Type B pancreatic cell (in vitro differentiated cells): ENCODE measurements at regions not wholly inside any gene's neighbourhood (a gene's known extent, or its start where the extent isn't known, plus 50 kb on each side); places are given as distances from the start of the nearest gene placed in this dataset.

Source experiments
- DNase-seq: peaks from one replicate; pipeline ENCODE4 v3.0.0; 2021; ENCODE audit warnings: mixed read lengths; ENCODE audit not compliant: unreplicated experiment; ENCODE audit errors: extremely low spot score
- H3K27ac Mint-ChIP-seq: 2 replicates; pipeline ENCODE4 v1.8.0; 2021; ENCODE audit warnings: mild to moderate bottlenecking, mixed read lengths
- H3K27me3 Mint-ChIP-seq: 2 replicates; pipeline ENCODE4 v1.8.0; 2021; ENCODE audit warnings: mixed read lengths
- H3K36me3 Mint-ChIP-seq: 2 replicates; pipeline ENCODE4 v1.8.0; 2021; ENCODE audit warnings: mixed read lengths
- H3K4me1 Mint-ChIP-seq: one replicate; pipeline ENCODE4 v1.8.0; 2021; ENCODE audit warnings: mixed read lengths; ENCODE audit not compliant: unreplicated experiment
- H3K4me3 Mint-ChIP-seq: 2 replicates; pipeline ENCODE4 v1.8.0; 2021; ENCODE audit warnings: mild to moderate bottlenecking, mixed read lengths
- H3K9me3 Mint-ChIP-seq: 2 replicates; pipeline ENCODE4 v1.8.0; 2021; ENCODE audit warnings: mixed read lengths
- CTCF ChIP-seq: fragments of 200-600 bp; sonication (generic); conservative IDR thresholded peaks from 2 replicates; pipeline ENCODE4 v1.5.0; 2021; ENCODE audit warnings: antibody characterized with exemption, mild to moderate bottlenecking

GRCh38 chr21:24055696-24056095 lies 1551.6 kb downstream of the MRPL39 start:
- Mint-ChIP-seq H3K9me3 (no peaks in the 10 kb centered on the region), H3K27ac (no peak overlapping the region), H3K36me3 (no peaks in the 10 kb centered on the region), H3K4me3 (no peak overlapping the region), H3K4me1 (no peaks in the 10 kb centered on the region), H3K27me3 (no peaks in the 10 kb centered on the region)
- no peak for TF ChIP-seq CTCF
- DNase-seq: no peak

- Mint-ChIP-seq H3K4me1 (no peaks in the 10 kb centered on the region), H3K4me3 (no peak overlapping the region), H3K27ac (no peak overlapping the region), H3K27me3 (no peaks in the 10 kb centered on the region), H3K36me3 (no peaks in the 10 kb centered on the region), H3K9me3 (no peaks in the 10 kb centered on the region)
- no peak for DNase-seq
- no peak for TF ChIP-seq CTCF
Measured at GRCh38 chr21:24050231-24050630, 1557.0 kb downstream of the MRPL39 start.

GRCh38 chr21:24046829-24047443 lies 1560.3 kb downstream of the MRPL39 start:
- no peak overlapping the region for H3K4me3 Mint-ChIP-seq
- no peaks in the 10 kb centered on the region for H3K27me3 Mint-ChIP-seq
- no peak for TF ChIP-seq CTCF
- H3K9me3 Mint-ChIP-seq: no peaks in the 10 kb centered on the region
- H3K36me3 Mint-ChIP-seq: no peaks in the 10 kb centered on the region
- no peaks in the 10 kb centered on the region for H3K4me1 Mint-ChIP-seq
- no peak overlapping the region for H3K27ac Mint-ChIP-seq
- DNase-seq: no peak

- Mint-ChIP-seq H3K9me3 (no peaks in the 10 kb centered on the region), H3K4me3 (no peak overlapping the region), H3K4me1 (no peaks in the 10 kb centered on the region), H3K27me3 (no peaks in the 10 kb centered on the region), H3K36me3 (no peaks in the 10 kb centered on the region), H3K27ac (no peak overlapping the region)
- TF ChIP-seq CTCF: peak; percentile 41
- no peak for DNase-seq
Measured at GRCh38 chr21:24045775-24046215, 1561.5 kb downstream of the MRPL39 start.

GRCh38 chr21:24045373-24045772 lies 1561.9 kb downstream of the MRPL39 start:
- H3K27me3 Mint-ChIP-seq: no peaks in the 10 kb centered on the region
- H3K27ac Mint-ChIP-seq: no peak overlapping the region
- TF ChIP-seq CTCF: no peak
- DNase-seq: no peak
- H3K4me1 Mint-ChIP-seq: no peaks in the 10 kb centered on the region
- no peaks in the 10 kb centered on the region for H3K9me3 Mint-ChIP-seq
- H3K4me3 Mint-ChIP-seq: no peak overlapping the region
- H3K36me3 Mint-ChIP-seq: no peaks in the 10 kb centered on the region

GRCh38 chr21:24042687-24043086 lies 1564.6 kb downstream of the MRPL39 start:
- Mint-ChIP-seq H3K27ac (no peak overlapping the region), H3K4me1 (no peaks in the 10 kb centered on the region), H3K9me3 (no peaks in the 10 kb centered on the region), H3K27me3 (no peaks in the 10 kb centered on the region), H3K4me3 (no peak overlapping the region), H3K36me3 (no peaks in the 10 kb centered on the region)
- DNase-seq: no peak
- TF ChIP-seq CTCF: no peak
